Liver (tissue), 8 donors: ENCODE measurements at regions not wholly inside any gene's neighbourhood (a gene's known extent, or its start where the extent isn't known, plus 50 kb on each side); places are given as distances from the start of the nearest gene placed in this dataset.

Source experiments
- DNase-seq: peaks from one replicate; pipeline ENCODE4 v3.0.0-alpha.2; 2017; ENCODE audit warnings: low spot score
- H3K27ac ChIP-seq, 2 donors: one replicate each; pipeline ENCODE4 v1.7.0; 2013; ENCODE audit warnings: inconsistent platforms in 2 of 2, low read length in 2 of 2, control low read depth in 1 of 2, low read depth in 1 of 2, mild to moderate bottlenecking in 1 of 2
- H3K27me3 ChIP-seq, 4 donors: one replicate each; pipeline versions ENCODE4 v1.6.1 to v1.7.0; 2013; ENCODE audit warnings: low read length in 3 of 4, inconsistent platforms in 1 of 4, mild to moderate bottlenecking in 1 of 4, moderate library complexity in 1 of 4; ENCODE audit not compliant: control insufficient read depth in 4 of 4, insufficient read depth in 4 of 4
- H3K36me3 ChIP-seq, 4 donors: one replicate each; pipeline versions ENCODE4 v1.6.1 to v1.7.0; 2013; ENCODE audit warnings: low read length in 3 of 4, mild to moderate bottlenecking in 3 of 4, low read depth in 1 of 4, moderate library complexity in 1 of 4; ENCODE audit not compliant: control insufficient read depth in 4 of 4, insufficient read depth in 3 of 4
- H3K4me1 ChIP-seq, 4 donors: one replicate each; pipeline versions ENCODE4 v1.6.1 to v1.7.0; 2013; ENCODE audit warnings: low read length in 3 of 4, mild to moderate bottlenecking in 3 of 4, moderate library complexity in 1 of 4; ENCODE audit not compliant: control insufficient read depth in 4 of 4, insufficient read depth in 4 of 4
- H3K4me3 ChIP-seq, 3 donors: one replicate each; pipeline versions ENCODE4 v1.6.1 to v1.7.0; 2013; ENCODE audit warnings: low read length in 3 of 3, control low read depth in 1 of 3, low read depth in 1 of 3, mild to moderate bottlenecking in 1 of 3
- H3K9ac ChIP-seq, 2 donors: one replicate each; pipeline ENCODE4 v1.7.0; 2013; ENCODE audit warnings: low read length in 2 of 2, mild to moderate bottlenecking in 2 of 2, moderate library complexity in 2 of 2, control low read depth in 1 of 2, low read depth in 1 of 2
- H3K9me3 ChIP-seq, 4 donors: one replicate each; pipeline versions ENCODE4 v1.6.1 to v1.7.0; 2013; ENCODE audit warnings: low read length in 3 of 4; ENCODE audit not compliant: control insufficient read depth in 4 of 4
- ATF3 ChIP-seq: IDR thresholded peaks from 2 replicates; pipeline ENCODE4 v1.6.1; 2016; ENCODE audit warnings: antibody characterized with exemption
- CTCF ChIP-seq: fragments of 150-350 bp; IDR thresholded peaks from 2 replicates; pipeline ENCODE4 v1.5.1; 2017; ENCODE audit warnings: improper control_type of control experiment, low read depth, low read length; ENCODE audit not compliant: missing input control
- FOXA1 ChIP-seq: IDR thresholded peaks from 2 replicates; pipeline ENCODE4 v1.6.1; 2016; ENCODE audit warnings: antibody characterized with exemption
- FOXA2 ChIP-seq: IDR thresholded peaks from 2 replicates; pipeline ENCODE4 v1.6.1; 2016; ENCODE audit warnings: antibody characterized with exemption
- GABPA ChIP-seq, 2 donors: IDR thresholded peaks in 1 of 2; conservative IDR thresholded peaks in 1 of 2; 2 replicates each; pipeline ENCODE4 v1.6.1; 2016; ENCODE audit warnings: antibody characterized with exemption in 2 of 2, mild to moderate bottlenecking in 1 of 2, moderate library complexity in 1 of 2
- HNF4A ChIP-seq, 2 donors: conservative IDR thresholded peaks; 2 replicates each; pipeline ENCODE4 v1.6.1; 2016; ENCODE audit warnings: antibody characterized with exemption in 2 of 2, mild to moderate bottlenecking in 2 of 2
- HNF4G ChIP-seq: IDR thresholded peaks from 2 replicates; pipeline ENCODE4 v1.6.1; 2016; ENCODE audit warnings: antibody characterized with exemption
- MAX ChIP-seq: IDR thresholded peaks from 2 replicates; pipeline ENCODE4 v1.6.1; 2016; ENCODE audit warnings: antibody characterized with exemption
- NR2F2 ChIP-seq: IDR thresholded peaks from 2 replicates; pipeline ENCODE4 v1.6.1; 2016; ENCODE audit warnings: antibody characterized with exemption
- RAD21 ChIP-seq, 2 donors: IDR thresholded peaks; 2 replicates each; pipeline ENCODE4 v1.6.1; 2016; ENCODE audit warnings: antibody characterized with exemption in 2 of 2, mild to moderate bottlenecking in 2 of 2
- REST ChIP-seq: IDR thresholded peaks from 2 replicates; pipeline ENCODE4 v1.6.1; 2016; ENCODE audit warnings: antibody characterized with exemption, mild to moderate bottlenecking
- RXRA ChIP-seq, 2 donors: IDR thresholded peaks; 2 replicates each; pipeline ENCODE4 v1.6.1; 2017 to 2018; ENCODE audit warnings: antibody characterized with exemption in 2 of 2, mild to moderate bottlenecking in 1 of 2
- SP1 ChIP-seq: IDR thresholded peaks from 2 replicates; pipeline ENCODE4 v1.6.1; 2018; ENCODE audit warnings: antibody characterized with exemption, mild to moderate bottlenecking
- TAF1 ChIP-seq: conservative IDR thresholded peaks from 2 replicates; pipeline ENCODE4 v1.6.1; 2016; ENCODE audit warnings: antibody characterized with exemption, mild to moderate bottlenecking
- YY1 ChIP-seq: IDR thresholded peaks from 2 replicates; pipeline ENCODE4 v1.6.1; 2016; ENCODE audit warnings: antibody characterized with exemption, mild to moderate bottlenecking
- whole genome bisulfite sequencing: extraction: QIAGEN DNeasy Blood & Tissue Kit; methylation state at CpG from one replicate; pipeline ENCODE4 v1.1.7; 2013; 5-methylcytosine and 5-hydroxymethylcytosine counted together
- donor health status: healthy.
- donor health status: healthy.
- donor health status: healthy.
- donor health status: healthy.
- donor health status: healthy.

- Histone ChIP-seq H3K9me3 (no peaks in the 10 kb centered on the region), H3K27me3 (no peaks in the 10 kb centered on the region), H3K9ac (no peak overlapping the region), H3K4me3 (no peak overlapping the region), H3K36me3 (no peaks in the 10 kb centered on the region), H3K4me1 (no peaks in the 10 kb centered on the region), H3K27ac (no peak overlapping the region)
- no peak for DNase-seq
- TF ChIP-seq MAX (no peak), RXRA (IDR thresholded peaks at IDR 0.05) (no peak), REST (no peak), FOXA2 (no peak), HNF4A (conservative IDR thresholded peaks at IDR 0.05) (no peak), HNF4G (no peak), NR2F2 (no peak), CTCF (no peak)
Measured at GRCh38 chr7:126210707-126211106, 1042.0 kb downstream of the GRM8 start.

GRCh38 chr7:126203185-126203584 is 1049.6 kb downstream of the GRM8 start:
- no peak for DNase-seq
- Histone ChIP-seq H3K36me3 (no peaks in the 10 kb centered on the region), H3K4me3 (no peak overlapping the region), H3K4me1 (no peaks in the 10 kb centered on the region), H3K27ac (no peak overlapping the region), H3K27me3 (no peaks in the 10 kb centered on the region), H3K9me3 (no peaks in the 10 kb centered on the region), H3K9ac (no peak overlapping the region)
- WGBS = 38% methylated on average over 1 of the region's 1 CpG
- no peak for TF ChIP-seq HNF4G
- TF ChIP-seq TAF1 = no peak
- TF ChIP-seq GABPA (IDR thresholded peaks at IDR 0.05 in 1 of 2, conservative IDR thresholded peaks at IDR 0.05 in 1 of 2) = no peak
- no peak for TF ChIP-seq RAD21 (IDR thresholded peaks at IDR 0.05)
- TF ChIP-seq FOXA2 = no peak
- TF ChIP-seq SP1 = no peak
- TF ChIP-seq ATF3 = no peak
- TF ChIP-seq FOXA1 = no peak
- no peak for TF ChIP-seq YY1
- TF ChIP-seq CTCF = no peak
- TF ChIP-seq REST = no peak
- no peak for TF ChIP-seq HNF4A (conservative IDR thresholded peaks at IDR 0.05)
- TF ChIP-seq MAX = no peak
- TF ChIP-seq NR2F2 = no peak
